Ovary (tissue), 7 donors: ENCODE measurements at regions not wholly inside any gene's neighbourhood (a gene's known extent, or its start where the extent isn't known, plus 50 kb on each side); places are given as distances from the start of the nearest gene placed in this dataset.

Experiments used
- DNase-seq, 5 donors: peaks; one replicate each; pipeline ENCODE4 v3.0.0-alpha.2; 2019 to 2020
- H3K27ac ChIP-seq, 2 donors: fragments of 200-600 bp; one replicate each; pipeline versions ENCODE4 v1.5.1 to v1.8.0; 2019 to 2022
- H3K27me3 ChIP-seq: fragments of 200-600 bp; one replicate; pipeline ENCODE4 v1.8.0; 2022
- H3K36me3 ChIP-seq: fragments of 200-600 bp; sonication (generic); one replicate; pipeline ENCODE4 v1.5.1; 2019
- H3K4me1 ChIP-seq: one replicate; pipeline ENCODE4 v1.8.1; 2013; ENCODE audit warnings: mild to moderate bottlenecking, moderate library complexity; ENCODE audit not compliant: insufficient read depth
- H3K4me3 ChIP-seq: fragments of 200-600 bp; sonication (generic); one replicate; pipeline ENCODE4 v1.5.1; 2017
- H3K9me3 ChIP-seq, 2 donors: fragments of 200-600 bp in 1 of 2; sonication (generic) in 1 of 2; one replicate each; pipeline versions ENCODE4 v1.5.1 to v1.8.1; 2013 to 2019; ENCODE audit warnings: mild to moderate bottlenecking in 1 of 2, moderate library complexity in 1 of 2
- EP300 ChIP-seq: sonication (generic); formaldehyde crosslinking; IDR thresholded peaks from one replicate; pipeline ENCODE4 v1.6.1; 2017; ENCODE audit warnings: antibody characterized with exemption
- POLR2A ChIP-seq: fragments of 450-650 bp; IDR thresholded peaks from one replicate; pipeline ENCODE4 v1.6.1; 2017; ENCODE audit warnings: antibody characterized with exemption, mild to moderate bottlenecking, moderate library complexity
- WGBS, 3 donors: extraction: QIAGEN DNeasy Blood & Tissue Kit in 1 of 3; methylation state at CpG; one replicate each; pipeline versions ENCODE4 v1.1.5 to v1.1.7; 2013 to 2017; 5-methylcytosine and 5-hydroxymethylcytosine counted together
- intact Hi-C, 4 donors: fragments of 100-400 bp; cut with DNase I; formaldehyde crosslinking; loops; one replicate each; pipeline versions ENCODE4 v1.11.0 to v1.15.1; 2022 to 2023
- TF ChIP-seq, protein P1 (sequence below), 3 donors: fragments of 450-650 bp in 2 of 3; fragments of 200-600 bp in 1 of 3; IDR thresholded peaks; one replicate each; pipeline versions ENCODE4 v1.5.1 to v1.8.0; 2016 to 2022; ENCODE audit warnings: antibody characterized with exemption in 3 of 3, mild to moderate bottlenecking in 1 of 3
- donor health status: DM: no; HTN: no; CAD: no; lungs with moderate emphysema.
- donor health status: DM: no; HTN: no; CAD: no.
- donor health status: Bipolar disorder and iron deficiency.
- donor health status: DM: no; HTN: no; CAD: no.
- donor health status: DM: yes; HTN: yes; CAD: no.

- H3K9me3 ChIP-seq = no peaks in the 10 kb centered on the region
- no peak overlapping the region for H3K4me3 ChIP-seq
- H3K27me3 ChIP-seq = no peaks in the 10 kb centered on the region
- 32 to 54% (median 48%) methylated on average over 2 of the region's 2 CpGs for WGBS, 3 donors
- no peak for DNase-seq
- intact Hi-C loops = no loop called here
- no peaks in the 10 kb centered on the region for H3K36me3 ChIP-seq
- H3K27ac ChIP-seq = no peak overlapping the region
- TF ChIP-seq POLR2A (no peak), EP300 (no peak)
- TF ChIP-seq, protein P1, sequence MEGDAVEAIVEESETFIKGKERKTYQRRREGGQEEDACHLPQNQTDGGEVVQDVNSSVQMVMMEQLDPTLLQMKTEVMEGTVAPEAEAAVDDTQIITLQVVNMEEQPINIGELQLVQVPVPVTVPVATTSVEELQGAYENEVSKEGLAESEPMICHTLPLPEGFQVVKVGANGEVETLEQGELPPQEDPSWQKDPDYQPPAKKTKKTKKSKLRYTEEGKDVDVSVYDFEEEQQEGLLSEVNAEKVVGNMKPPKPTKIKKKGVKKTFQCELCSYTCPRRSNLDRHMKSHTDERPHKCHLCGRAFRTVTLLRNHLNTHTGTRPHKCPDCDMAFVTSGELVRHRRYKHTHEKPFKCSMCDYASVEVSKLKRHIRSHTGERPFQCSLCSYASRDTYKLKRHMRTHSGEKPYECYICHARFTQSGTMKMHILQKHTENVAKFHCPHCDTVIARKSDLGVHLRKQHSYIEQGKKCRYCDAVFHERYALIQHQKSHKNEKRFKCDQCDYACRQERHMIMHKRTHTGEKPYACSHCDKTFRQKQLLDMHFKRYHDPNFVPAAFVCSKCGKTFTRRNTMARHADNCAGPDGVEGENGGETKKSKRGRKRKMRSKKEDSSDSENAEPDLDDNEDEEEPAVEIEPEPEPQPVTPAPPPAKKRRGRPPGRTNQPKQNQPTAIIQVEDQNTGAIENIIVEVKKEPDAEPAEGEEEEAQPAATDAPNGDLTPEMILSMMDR (IDR thresholded peaks at IDR 0.05) = no peak
- no peaks in the 10 kb centered on the region for H3K4me1 ChIP-seq
These were observed 679.4 kb downstream of the TNS3 start for GRCh38 chr7:46902463-46902862.

GRCh38 chr7:46900312-46901263, 681.3 kb downstream of the TNS3 start:
- Histone ChIP-seq H3K4me3 (no peak overlapping the region), H3K27me3 (no peaks in the 10 kb centered on the region), H3K27ac (no peak overlapping the region), H3K36me3 (no peaks in the 10 kb centered on the region), H3K9me3 (no peaks in the 10 kb centered on the region), H3K4me1 (no peaks in the 10 kb centered on the region)
- WGBS, 3 donors = 50 to 66% (median 64%) methylated on average over 6 of the region's 6 CpGs
- intact Hi-C loops = no loop called here
- no peak for DNase-seq
- TF ChIP-seq EP300 (no peak), POLR2A (no peak)
- TF ChIP-seq, protein P1 (IDR thresholded peaks at IDR 0.05) = no peak

- Histone ChIP-seq H3K4me3 (no peak overlapping the region), H3K9me3 (no peaks in the 10 kb centered on the region), H3K36me3 (no peaks in the 10 kb centered on the region), H3K27ac (no peak overlapping the region), H3K4me1 (no peaks in the 10 kb centered on the region), H3K27me3 (no peaks in the 10 kb centered on the region)
- TF ChIP-seq EP300 (no peak), POLR2A (no peak)
- TF ChIP-seq, protein P1 (IDR thresholded peaks at IDR 0.05) = no peak
- intact Hi-C loops = no loop called here
- no peak for DNase-seq
- WGBS, 3 donors = 87 to 91% (median 89%) methylated on average over 4 of the region's 4 CpGs
These were observed 684.5 kb downstream of the TNS3 start for GRCh38 chr7:46897381-46897780.

DNA sequence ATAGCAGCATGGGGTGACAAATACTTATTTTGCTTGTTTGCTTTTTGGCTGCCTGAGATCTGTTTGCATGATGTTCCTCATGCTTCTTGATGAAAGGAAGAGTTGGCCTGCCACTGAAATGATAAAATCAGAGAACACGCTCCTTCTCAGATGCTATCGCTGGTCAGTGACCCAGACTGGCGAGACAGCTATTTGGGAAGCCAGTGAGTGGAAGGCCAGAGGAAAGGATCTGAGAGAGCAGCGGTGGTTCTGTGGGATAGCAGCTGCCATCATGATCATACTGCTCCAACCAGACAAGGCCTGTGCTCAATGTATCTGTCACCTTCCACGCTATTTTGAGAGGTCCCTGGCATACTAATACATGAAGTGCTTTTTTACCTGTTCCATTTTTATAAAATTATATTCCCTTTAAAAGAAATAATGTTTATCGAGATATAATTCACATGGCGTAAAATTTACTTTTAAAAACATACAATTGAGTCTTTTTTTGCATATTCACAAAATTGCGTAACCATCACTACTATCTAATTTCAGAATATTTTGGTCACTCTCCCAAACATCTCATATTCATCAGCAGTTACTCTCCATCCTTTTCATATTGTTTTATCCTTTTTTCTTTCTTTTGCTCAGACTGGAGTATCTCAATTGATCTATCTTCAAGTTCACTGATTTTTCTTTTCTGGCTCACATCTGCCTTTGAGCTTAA, 695.1 kb downstream of the TNS3 start:
- TF ChIP-seq, protein P1 (IDR thresholded peaks at IDR 0.05) = no peak
- TF ChIP-seq EP300 (no peak), POLR2A (no peak)
- H3K4me3 ChIP-seq = no peak overlapping the region
- no peaks in the 10 kb centered on the region for H3K36me3 ChIP-seq
- WGBS, 3 donors = 77 to 88% (median 88%) methylated on average over 8 of the region's 8 CpGs
- DNase-seq = no peak
- no peaks in the 10 kb centered on the region for H3K9me3 ChIP-seq
- H3K27ac ChIP-seq = no peak overlapping the region
- H3K27me3 ChIP-seq = no peaks in the 10 kb centered on the region
- intact Hi-C loops = loop anchor here in 1 of 4 donors (5.0 kb wide), 1 partner anchor 280 kb away; no protein-coding TSS in a partner anchor
- no peaks in the 10 kb centered on the region for H3K4me1 ChIP-seq
